Mononuclear cell (primary cell): ENCODE measurements at regions not wholly inside any gene's neighbourhood (a gene's known extent, or its start where the extent isn't known, plus 50 kb on each side); places are given as distances from the start of the nearest gene placed in this dataset.
"Not testable (repeated sequence)": the region's sequence is repeated elsewhere in the genome, so short reads cannot be mapped to it uniquely, and the experiment has no call there.

ENCODE experiments used
- H3K27me3 ChIP-seq: 2 replicates; pipeline ENCODE4 v1.6.0; 2011; ENCODE audit warnings: low read length, control low read depth; ENCODE audit not compliant: insufficient read depth
- H3K4me1 ChIP-seq: 2 replicates; pipeline ENCODE4 v1.5.1; 2011; ENCODE audit warnings: mild to moderate bottlenecking, low read length, control low read depth; ENCODE audit not compliant: insufficient read depth
- H3K4me3 ChIP-seq: 2 replicates; pipeline ENCODE4 v1.5.1; 2011; ENCODE audit warnings: mild to moderate bottlenecking, low read length, moderate library complexity
- H3K9me3 ChIP-seq: 2 replicates; pipeline ENCODE4 v1.5.1; 2011; ENCODE audit warnings: low read depth, mild to moderate bottlenecking, control low read depth, low read length

DNA sequence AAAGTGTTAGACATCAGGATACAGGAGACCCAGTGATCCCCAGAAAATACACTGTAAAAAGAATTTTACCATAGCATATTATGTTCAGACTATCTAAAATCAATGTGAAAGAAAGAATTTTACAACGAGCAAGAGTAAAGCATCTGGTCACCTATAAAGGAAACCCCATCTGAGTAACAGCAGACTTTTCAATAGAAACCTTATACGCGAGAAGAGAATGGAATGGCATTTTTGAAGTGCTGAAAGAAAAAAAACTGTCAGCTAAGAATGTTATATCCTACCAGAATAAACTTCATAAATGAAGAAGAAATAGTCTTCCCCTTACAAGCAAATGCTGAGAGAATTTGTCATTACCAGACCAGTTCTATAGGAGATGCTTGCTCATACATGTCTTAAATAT, 532.1 kb upstream of the NR5A2 start:
- H3K4me1 ChIP-seq, result no peaks in the 10 kb centered on the region
- no peak overlapping the region for H3K4me3 ChIP-seq
- H3K9me3 ChIP-seq, result peaks cover 17% of the 10 kb centered on the region
- H3K27me3 ChIP-seq, result no peaks in the 10 kb centered on the region

DNA sequence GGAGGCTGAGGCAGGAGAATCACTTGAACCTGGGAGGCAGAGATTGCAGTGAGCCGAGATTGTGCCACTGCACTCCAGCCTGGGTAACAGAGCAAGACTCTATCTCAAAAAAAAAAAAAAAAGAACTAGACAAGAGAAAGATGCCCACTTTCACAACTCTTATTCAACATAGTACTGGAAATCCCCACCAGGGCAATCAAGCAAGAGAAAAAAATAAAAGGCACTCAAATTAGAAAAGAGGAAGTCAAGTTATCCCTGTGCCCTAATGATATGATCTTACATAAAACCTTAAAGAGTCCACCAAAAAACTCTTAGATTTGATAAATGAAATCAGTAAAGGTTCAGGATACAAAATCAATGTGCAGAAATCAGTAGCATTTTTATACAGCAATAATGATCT, 528.7 kb upstream of the NR5A2 start:
- H3K9me3 ChIP-seq, result peaks cover 12% of the 10 kb centered on the region
- not testable (repeated sequence) for H3K27me3 ChIP-seq, H3K4me1 ChIP-seq, H3K4me3 ChIP-seq

DNA sequence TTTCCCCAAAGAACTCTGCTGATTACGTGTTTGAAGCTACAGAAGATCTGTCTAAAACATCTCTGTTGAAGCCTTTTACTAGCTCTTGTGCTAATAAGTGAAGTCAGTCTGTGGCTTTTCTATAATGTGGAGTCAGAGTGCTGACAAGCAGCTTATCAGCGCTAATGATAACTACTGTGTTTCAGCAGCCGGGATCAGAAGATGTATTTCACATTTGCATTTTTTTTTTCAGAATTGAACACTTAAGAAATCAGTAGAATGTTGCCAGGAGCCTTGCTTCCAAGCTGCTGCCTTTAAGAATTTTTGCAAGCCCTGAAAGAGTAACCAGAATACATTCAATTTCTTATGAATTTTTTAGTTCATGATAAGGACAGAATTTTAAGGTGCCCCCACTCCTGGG, 519.4 kb upstream of the NR5A2 start:
- Histone ChIP-seq H3K4me3 (no peak overlapping the region), H3K4me1 (no peaks in the 10 kb centered on the region), H3K9me3 (no peaks in the 10 kb centered on the region), H3K27me3 (no peaks in the 10 kb centered on the region)

DNA sequence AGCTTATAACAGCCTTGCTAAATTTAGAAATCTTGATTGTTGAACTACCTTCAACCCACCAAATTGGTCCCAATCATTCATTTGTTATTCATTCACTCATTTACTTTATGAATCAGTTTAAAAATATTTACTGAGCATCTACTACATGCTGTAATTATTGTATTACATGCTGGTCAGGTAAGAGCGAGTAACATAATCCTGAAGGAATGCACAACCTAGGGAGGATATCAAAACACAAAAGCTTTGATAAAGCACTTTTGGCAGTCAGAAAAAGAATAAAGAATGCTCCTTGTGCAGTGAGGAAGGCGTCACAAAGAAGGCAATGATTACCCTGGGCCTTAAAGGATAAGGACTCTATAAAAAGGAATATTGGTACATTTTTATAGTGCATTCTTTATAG, 518.9 kb upstream of the NR5A2 start:
- H3K27me3 ChIP-seq, result no peaks in the 10 kb centered on the region
- no peaks in the 10 kb centered on the region for H3K4me1 ChIP-seq
- H3K9me3 ChIP-seq, result no peaks in the 10 kb centered on the region
- H3K4me3 ChIP-seq, result no peak overlapping the region

DNA sequence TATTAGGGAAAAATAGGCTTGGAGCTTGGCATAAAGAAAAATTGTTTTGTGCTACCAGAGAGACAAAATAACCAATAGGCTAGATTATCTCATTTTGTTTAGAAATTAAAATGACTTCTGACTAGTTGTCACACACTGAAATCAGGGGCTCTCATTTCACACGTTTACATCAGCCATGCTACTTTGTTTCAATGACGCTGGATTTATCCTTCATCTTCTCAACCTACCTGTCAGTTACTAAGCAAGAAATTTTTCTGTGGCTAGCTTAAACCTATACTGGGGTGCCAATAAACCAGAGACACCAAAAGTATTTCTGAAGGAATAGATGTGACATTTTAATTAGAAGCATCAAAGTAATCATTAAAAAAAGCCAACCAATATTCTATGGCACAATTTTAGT, 518.1 kb upstream of the NR5A2 start:
- Histone ChIP-seq H3K27me3 (no peaks in the 10 kb centered on the region), H3K9me3 (no peaks in the 10 kb centered on the region)

DNA sequence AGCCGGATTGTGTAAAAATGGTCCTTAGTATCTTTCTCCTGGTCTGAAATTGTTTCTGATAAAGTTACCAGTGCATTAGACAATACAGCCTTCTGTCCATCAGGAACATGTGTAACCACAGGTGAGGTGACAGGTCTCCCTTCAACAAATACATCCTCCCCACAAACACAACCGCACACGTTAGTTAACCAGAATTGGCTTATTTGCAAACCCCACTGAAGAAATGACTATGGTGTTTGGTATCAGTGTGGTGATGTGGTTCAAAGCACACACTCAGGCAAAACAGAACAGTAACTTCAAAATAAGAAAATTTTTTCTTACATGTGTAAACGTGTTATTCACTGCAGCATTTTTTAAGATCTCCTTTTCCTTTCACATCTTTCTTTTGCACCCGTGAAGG, 517.2 kb upstream of the NR5A2 start:
- Histone ChIP-seq H3K27me3 (no peaks in the 10 kb centered on the region), H3K4me3 (no peak overlapping the region), H3K4me1 (no peaks in the 10 kb centered on the region), H3K9me3 (no peaks in the 10 kb centered on the region)

More for the DNA sequence above, 518.1 kb upstream of the NR5A2 start:
- Histone ChIP-seq H3K4me1 (no peaks in the 10 kb centered on the region), H3K4me3 (no peak overlapping the region)

GRCh38 chr1:199512037-199512710, 515.3 kb upstream of the NR5A2 start:
- H3K27me3 ChIP-seq, result no peaks in the 10 kb centered on the region
- no peaks in the 10 kb centered on the region for H3K9me3 ChIP-seq
- H3K4me3 ChIP-seq, result no peak overlapping the region
- no peaks in the 10 kb centered on the region for H3K4me1 ChIP-seq

DNA sequence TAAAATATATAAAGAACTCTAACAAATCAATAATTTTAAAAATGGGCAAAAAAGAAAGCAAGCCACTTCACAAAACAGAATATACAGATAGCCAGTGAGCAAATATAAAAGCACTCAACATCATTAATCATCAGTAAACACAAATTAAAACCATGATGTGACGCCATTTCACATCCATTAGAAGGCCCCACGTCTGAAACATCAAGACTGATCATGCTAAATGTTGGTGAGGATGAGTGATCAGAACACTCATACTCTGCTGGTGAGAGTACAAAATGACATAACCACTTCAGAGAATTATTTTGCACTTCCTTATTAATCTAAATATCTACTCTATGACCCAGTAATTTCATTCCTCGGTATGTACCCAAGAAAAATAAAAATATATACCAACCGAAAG, 512.2 kb upstream of the NR5A2 start:
- Histone ChIP-seq H3K27me3 (no peaks in the 10 kb centered on the region), H3K4me1 (no peaks in the 10 kb centered on the region), H3K4me3 (no peak overlapping the region), H3K9me3 (no peaks in the 10 kb centered on the region)

DNA sequence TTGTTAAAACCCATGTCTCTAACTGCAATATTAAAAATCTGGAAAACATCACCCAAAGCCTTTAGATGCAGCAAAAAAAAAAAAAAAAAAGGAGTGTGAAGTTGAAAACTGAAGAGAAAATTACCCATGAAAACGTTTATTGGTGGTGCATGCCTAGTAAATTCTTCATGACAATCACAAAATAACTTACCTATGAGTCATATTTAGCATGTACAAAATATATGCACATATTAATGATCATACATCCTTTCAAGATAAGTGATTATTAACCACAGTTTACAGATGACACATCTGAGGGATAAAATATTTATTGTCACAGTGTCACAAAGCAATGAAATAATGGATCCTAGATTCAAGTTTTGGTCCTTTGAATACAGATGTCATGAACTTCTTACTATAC, 505.2 kb upstream of the NR5A2 start:
- Histone ChIP-seq H3K27me3 (no peaks in the 10 kb centered on the region), H3K4me3 (no peak overlapping the region), H3K4me1 (no peaks in the 10 kb centered on the region), H3K9me3 (no peaks in the 10 kb centered on the region)

GRCh38 chr1:199522936-199523335, 504.6 kb upstream of the NR5A2 start:
- H3K27me3 ChIP-seq, result no peaks in the 10 kb centered on the region
- H3K9me3 ChIP-seq, result no peaks in the 10 kb centered on the region
- H3K4me3 ChIP-seq, result no peak overlapping the region
- H3K4me1 ChIP-seq, result no peaks in the 10 kb centered on the region

DNA sequence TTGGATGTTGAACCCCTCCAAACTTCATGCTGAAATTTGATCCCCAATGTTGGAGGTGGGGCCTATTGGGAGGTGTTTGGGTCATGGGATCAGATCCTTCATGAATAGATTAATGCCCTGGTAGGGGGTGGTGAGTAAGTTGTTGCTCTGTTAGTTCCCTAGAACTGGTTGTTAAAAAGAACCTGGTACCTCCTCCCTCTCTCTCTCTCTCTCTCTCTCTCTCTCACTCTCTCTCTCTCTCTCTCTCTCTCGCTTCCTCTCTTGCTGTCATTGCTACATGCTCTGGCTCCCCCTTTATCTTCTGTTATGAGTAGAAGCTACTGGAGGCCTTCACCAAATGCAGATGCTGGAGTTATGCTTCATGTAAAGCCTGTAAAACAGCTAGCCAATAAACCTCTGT, 498.2 kb upstream of the NR5A2 start:
- H3K4me1 ChIP-seq, result no peaks in the 10 kb centered on the region
- no peak overlapping the region for H3K4me3 ChIP-seq
- H3K9me3 ChIP-seq, result peaks cover 5% of the 10 kb centered on the region
- H3K27me3 ChIP-seq, result no peaks in the 10 kb centered on the region

GRCh38 chr1:199533361-199533760, 494.1 kb upstream of the NR5A2 start:
- H3K9me3 ChIP-seq, result peaks cover 14% of the 10 kb centered on the region
- not testable (repeated sequence) for H3K4me1 ChIP-seq, H3K27me3 ChIP-seq, H3K4me3 ChIP-seq

GRCh38 chr1:199545780-199546179, 481.7 kb upstream of the NR5A2 start:
- Histone ChIP-seq H3K4me1 (no peaks in the 10 kb centered on the region), H3K4me3 (no peak overlapping the region), H3K9me3 (no peaks in the 10 kb centered on the region), H3K27me3 (no peaks in the 10 kb centered on the region)

GRCh38 chr1:199546323-199546722, 481.2 kb upstream of the NR5A2 start:
- no peaks in the 10 kb centered on the region for H3K27me3 ChIP-seq
- no peaks in the 10 kb centered on the region for H3K4me1 ChIP-seq
- no peak overlapping the region for H3K4me3 ChIP-seq
- H3K9me3 ChIP-seq, result no peaks in the 10 kb centered on the region

GRCh38 chr1:199549421-199549820, 478.1 kb upstream of the NR5A2 start:
- no peaks in the 10 kb centered on the region for H3K4me1 ChIP-seq
- no peaks in the 10 kb centered on the region for H3K9me3 ChIP-seq
- peaks cover 5% of the 10 kb centered on the region for H3K27me3 ChIP-seq
- H3K4me3 ChIP-seq, result no peak overlapping the region

- peaks cover 5% of the 10 kb centered on the region for H3K27me3 ChIP-seq
- H3K4me3 ChIP-seq, result no peak overlapping the region
- no peaks in the 10 kb centered on the region for H3K9me3 ChIP-seq
- no peaks in the 10 kb centered on the region for H3K4me1 ChIP-seq
Measured at GRCh38 chr1:199550199-199551065, 477.1 kb upstream of the NR5A2 start.
